LNCaP clone FGC (cell line): ENCODE measurements at regions not wholly inside any gene's neighbourhood (a gene's known extent, or its start where the extent isn't known, plus 50 kb on each side); places are given as distances from the start of the nearest gene placed in this dataset.
A peak's percentile ranks its signal among the peaks of the same experiment; 100 is the strongest.

ENCODE experiments used
- DNase-seq: peaks from one replicate; pipeline ENCODE4 v3.0.0-alpha.2; 2011; ENCODE audit warnings: low read depth
- H3K4me3 ChIP-seq: 2 replicates; pipeline ENCODE4 v1.5.1; 2011; ENCODE audit warnings: mild to moderate bottlenecking, low read depth, low read length, control low read depth
- TF ChIP-seq, protein P1 (sequence below): IDR thresholded peaks from 2 replicates; pipeline ENCODE4 v1.5.1; 2012; ENCODE audit warnings: mild to moderate bottlenecking; ENCODE audit not compliant: control insufficient read depth, insufficient read depth; ENCODE audit errors: extremely low read depth

DNA sequence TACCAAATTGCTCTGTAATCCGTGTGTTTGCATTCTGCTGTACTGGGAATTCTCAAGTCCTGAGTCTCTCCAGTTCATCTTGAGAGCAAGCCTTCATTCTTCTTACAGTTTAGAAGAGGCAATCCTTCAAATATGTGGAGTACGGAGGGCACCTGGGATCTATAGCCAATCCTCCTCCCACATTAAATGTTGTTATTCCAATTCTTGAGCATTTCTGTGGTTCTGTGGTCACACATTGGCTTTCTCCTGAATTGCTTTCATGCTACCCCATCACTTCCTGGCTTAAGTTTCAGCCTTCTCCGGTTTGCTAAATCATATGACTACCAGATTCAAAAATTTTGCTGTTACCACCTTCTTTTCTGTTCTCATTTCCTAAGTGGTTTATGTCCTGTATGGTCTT is 611.1 kb downstream of the PCDH19 start:
- no peak for DNase-seq
- TF ChIP-seq, protein P1, sequence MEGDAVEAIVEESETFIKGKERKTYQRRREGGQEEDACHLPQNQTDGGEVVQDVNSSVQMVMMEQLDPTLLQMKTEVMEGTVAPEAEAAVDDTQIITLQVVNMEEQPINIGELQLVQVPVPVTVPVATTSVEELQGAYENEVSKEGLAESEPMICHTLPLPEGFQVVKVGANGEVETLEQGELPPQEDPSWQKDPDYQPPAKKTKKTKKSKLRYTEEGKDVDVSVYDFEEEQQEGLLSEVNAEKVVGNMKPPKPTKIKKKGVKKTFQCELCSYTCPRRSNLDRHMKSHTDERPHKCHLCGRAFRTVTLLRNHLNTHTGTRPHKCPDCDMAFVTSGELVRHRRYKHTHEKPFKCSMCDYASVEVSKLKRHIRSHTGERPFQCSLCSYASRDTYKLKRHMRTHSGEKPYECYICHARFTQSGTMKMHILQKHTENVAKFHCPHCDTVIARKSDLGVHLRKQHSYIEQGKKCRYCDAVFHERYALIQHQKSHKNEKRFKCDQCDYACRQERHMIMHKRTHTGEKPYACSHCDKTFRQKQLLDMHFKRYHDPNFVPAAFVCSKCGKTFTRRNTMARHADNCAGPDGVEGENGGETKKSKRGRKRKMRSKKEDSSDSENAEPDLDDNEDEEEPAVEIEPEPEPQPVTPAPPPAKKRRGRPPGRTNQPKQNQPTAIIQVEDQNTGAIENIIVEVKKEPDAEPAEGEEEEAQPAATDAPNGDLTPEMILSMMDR = no peak
- H3K4me3 ChIP-seq = no peak overlapping the region

DNA sequence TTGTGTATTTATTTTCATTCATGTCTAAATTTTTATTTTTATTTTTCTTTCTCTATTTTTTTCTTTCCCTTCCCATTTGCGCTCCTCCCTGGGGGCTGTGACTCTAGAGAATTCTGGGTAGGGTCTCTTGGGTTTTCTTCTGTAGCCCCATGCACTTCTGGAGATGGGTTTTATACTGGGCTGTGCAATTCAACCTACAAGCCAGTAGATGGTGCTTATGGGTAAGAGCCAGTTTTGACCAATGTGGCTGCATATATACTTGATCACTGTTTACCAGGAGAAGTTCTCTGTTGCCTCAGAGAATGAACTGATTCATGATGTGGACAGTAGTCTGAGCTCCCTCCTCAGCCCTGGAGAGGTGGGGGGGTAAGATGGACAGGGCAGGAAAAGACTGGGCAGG is 614.6 kb downstream of the PCDH19 start:
- no peak for DNase-seq
- H3K4me3 ChIP-seq = no peak overlapping the region
- TF ChIP-seq, protein P1 = 0 out of 2 replicates have a peak, but pooled peaks have one; percentile 30

DNA sequence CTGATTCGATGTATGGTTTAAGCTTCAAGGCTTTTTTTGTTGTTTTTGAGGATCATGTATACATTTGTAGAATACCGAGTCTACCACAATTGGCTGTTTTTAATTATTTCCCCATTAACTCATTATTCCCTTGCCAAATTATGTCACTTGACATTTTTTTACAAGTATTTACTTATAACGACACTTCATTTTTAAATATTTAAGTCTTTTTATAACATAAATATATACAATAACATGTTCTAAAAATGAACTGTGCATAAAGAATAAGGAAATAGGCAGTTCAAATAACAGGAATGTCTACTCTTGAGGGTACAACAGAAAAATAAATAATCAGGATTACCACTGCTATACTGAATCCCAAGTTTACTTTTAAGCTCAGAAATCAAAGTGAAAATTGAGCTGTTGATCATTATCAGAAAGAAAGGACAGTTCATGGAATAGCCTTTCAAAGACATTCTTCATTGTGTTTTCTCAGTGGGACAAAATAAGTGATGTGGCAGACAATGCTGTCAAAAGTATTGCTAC is 627.5 kb downstream of the PCDH19 start:
- H3K4me3 ChIP-seq = no peak overlapping the region
- TF ChIP-seq, protein P1 = no peak
- no peak for DNase-seq

DNA sequence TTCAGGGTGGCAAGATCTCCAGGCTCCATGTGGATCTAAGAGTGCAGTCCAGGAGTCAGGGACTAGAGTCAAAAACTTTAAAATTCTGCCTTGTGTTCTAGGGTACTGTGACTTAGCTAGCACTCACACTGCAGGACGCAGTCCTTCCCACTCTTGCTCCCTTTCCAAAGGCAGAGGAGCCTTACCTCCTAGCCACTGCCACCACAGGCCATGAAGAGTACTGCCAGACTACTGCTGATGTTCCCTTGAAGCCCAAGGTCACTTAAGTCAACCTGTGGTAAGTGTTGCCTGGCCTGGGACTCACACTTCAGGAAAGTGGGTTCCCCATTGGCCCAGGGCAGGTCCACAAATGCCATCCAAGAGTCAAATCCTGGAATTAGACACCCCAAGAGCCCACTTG is 632.2 kb downstream of the PCDH19 start:
- DNase-seq = no peak
- H3K4me3 ChIP-seq = no peak overlapping the region
- TF ChIP-seq, protein P1 = no peak

DNA sequence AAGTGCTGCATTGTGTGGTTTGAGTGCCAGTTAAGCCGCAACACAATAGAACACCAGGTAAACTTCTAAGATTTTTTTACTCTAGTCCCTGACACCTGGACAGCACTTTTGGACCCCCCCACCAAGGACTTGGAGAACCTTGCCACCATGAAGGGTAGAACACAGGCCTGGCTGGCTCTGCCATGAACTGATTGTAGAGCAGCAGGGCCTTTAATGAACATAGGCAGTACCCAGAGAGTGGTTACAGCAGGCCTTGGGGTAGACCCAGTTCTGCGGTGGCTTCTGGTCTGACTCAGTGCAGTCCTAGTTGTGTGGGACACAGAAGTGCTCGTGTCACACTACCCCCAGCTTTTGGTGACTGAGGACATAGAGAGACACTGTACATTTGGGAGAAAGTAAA is 648.3 kb downstream of the PCDH19 start:
- DNase-seq = no peak
- TF ChIP-seq, protein P1 = no peak

DNA sequence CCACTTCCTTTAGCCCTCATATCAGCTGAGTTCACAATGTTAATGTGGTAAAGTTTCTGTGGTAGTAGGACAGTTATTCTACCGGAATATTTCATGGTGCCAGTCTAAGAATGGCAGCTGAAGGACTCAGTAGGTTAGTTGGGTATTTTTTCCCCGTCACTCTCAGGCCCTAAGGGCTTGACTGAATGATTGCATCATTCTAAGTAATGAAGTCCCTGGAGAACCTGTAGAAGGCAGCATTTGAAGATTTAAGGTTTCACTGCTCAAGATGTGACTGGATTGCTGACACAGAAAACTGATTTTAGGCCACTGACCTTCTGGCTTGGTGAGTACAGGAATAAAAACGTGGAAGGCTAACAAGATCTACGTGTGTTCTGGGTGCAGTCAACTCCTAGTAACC is 657.3 kb downstream of the PCDH19 start:
- no peak for DNase-seq
- no peak overlapping the region for H3K4me3 ChIP-seq
- TF ChIP-seq, protein P1 = no peak

More for the DNA sequence above, 648.3 kb downstream of the PCDH19 start:
- no peak overlapping the region for H3K4me3 ChIP-seq

DNA sequence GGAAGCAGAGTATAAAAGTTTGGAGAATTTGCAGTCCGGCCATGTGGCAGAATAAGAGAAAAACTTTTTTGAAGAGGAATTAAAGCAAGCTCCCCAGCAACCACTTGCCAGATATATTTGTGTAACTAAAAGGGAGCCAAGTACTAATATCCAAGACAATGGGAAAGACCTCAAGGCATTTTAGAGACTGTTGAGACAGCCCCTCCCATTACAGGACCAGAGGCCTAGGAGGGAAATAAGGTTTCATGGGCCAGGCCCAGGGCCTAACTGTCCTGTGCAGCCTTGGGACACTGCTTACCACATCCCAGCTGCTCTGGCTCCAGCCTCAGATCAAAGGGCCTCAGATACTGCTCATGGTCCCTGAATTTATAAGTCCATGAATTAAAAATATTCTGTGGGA is 659.4 kb downstream of the PCDH19 start:
- DNase-seq = no peak
- TF ChIP-seq, protein P1 = no peak

More for the DNA sequence above, 659.4 kb downstream of the PCDH19 start:
- H3K4me3 ChIP-seq = no peak overlapping the region
